Breast epithelium (tissue), 3 donors: ENCODE measurements at regions not wholly inside any gene's neighbourhood (a gene's known extent, or its start where the extent isn't known, plus 50 kb on each side); places are given as distances from the start of the nearest gene placed in this dataset.
"Not testable (repeated sequence)": the region's sequence is repeated elsewhere in the genome, so short reads cannot be mapped to it uniquely, and the experiment has no call there.

Source experiments
- CTCF ChIP-seq, 3 donors: fragments of 450-650 bp; IDR thresholded peaks; one replicate each; pipeline ENCODE4 v1.5.1; 2016 to 2017; ENCODE audit warnings: antibody characterized with exemption in 3 of 3, mild to moderate bottlenecking in 3 of 3, moderate library complexity in 3 of 3
- POLR2A ChIP-seq: fragments of 450-650 bp; IDR thresholded peaks from one replicate; pipeline ENCODE4 v1.6.1; 2016; ENCODE audit warnings: antibody characterized with exemption, mild to moderate bottlenecking, moderate library complexity
- POLR2AphosphoS5 ChIP-seq, 3 donors: sonication (generic); formaldehyde crosslinking; IDR thresholded peaks; one replicate each; pipeline ENCODE4 v1.6.1; 2017; ENCODE audit warnings: antibody characterized with exemption in 3 of 3

DNA sequence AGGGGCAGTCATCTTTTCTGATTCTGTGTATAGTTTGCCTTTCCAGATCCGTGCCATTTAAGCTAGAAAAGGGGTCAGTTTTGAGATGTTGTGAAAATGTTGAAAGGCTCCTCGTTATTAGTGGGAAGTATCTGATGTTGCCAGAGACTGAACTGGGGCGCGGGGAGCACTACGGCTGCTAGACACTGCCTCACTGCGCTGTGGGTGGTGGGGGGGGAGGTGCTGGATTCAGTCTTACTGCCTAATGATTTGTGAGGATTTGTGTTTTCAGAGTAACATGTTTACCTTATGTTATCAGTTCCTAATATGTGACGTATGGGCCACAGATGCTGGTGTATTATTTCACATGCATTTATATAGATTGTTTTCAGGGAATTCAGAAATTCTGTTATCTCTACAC lies 53.3 kb upstream of the APOD start:
- TF ChIP-seq CTCF (IDR thresholded peaks at IDR 0.05); POLR2A; POLR2AphosphoS5 (IDR thresholded peaks at IDR 0.05): not testable (repeated sequence)
